Stomach (tissue), 8 donors: ENCODE measurements at regions not wholly inside any gene's neighbourhood (a gene's known extent, or its start where the extent isn't known, plus 50 kb on each side); places are given as distances from the start of the nearest gene placed in this dataset.

Source experiments
- DNase-seq, 2 donors: peaks; one replicate each; pipeline versions ENCODE4 v3.0.0 to v3.0.0-alpha.2; 2013 to 2019
- H3K27ac ChIP-seq, 5 donors: fragments of 200-600 bp in 4 of 5; sonication (generic) in 4 of 5; one replicate each; pipeline ENCODE4 v1.5.1; 2013 to 2019; ENCODE audit warnings: mild to moderate bottlenecking in 1 of 5, moderate library complexity in 1 of 5
- H3K27me3 ChIP-seq, 3 donors: fragments of 200-600 bp; sonication (generic); one replicate each; pipeline ENCODE4 v1.5.1; 2017 to 2019; ENCODE audit warnings: mixed run types in 1 of 3
- H3K36me3 ChIP-seq, 4 donors: fragments of 200-600 bp; sonication (generic); 1 replicate in 3 of 4; 2 replicates in 1 of 4; pipeline ENCODE4 v1.5.1; 2016 to 2019
- H3K4me1 ChIP-seq, 4 donors: fragments of 200-600 bp; sonication (generic); one replicate each; pipeline ENCODE4 v1.5.1; 2016 to 2019
- H3K4me3 ChIP-seq, 4 donors: fragments of 200-600 bp; sonication (generic) in 3 of 4; one replicate each; pipeline ENCODE4 v1.5.1; 2016 to 2019; ENCODE audit warnings: mild to moderate bottlenecking in 1 of 4
- H3K9me3 ChIP-seq, 4 donors: fragments of 200-600 bp; sonication (generic); one replicate each; pipeline ENCODE4 v1.5.1; 2016 to 2019
- EP300 ChIP-seq: sonication (generic); formaldehyde crosslinking; IDR thresholded peaks from one replicate; pipeline ENCODE4 v1.6.1; 2017; ENCODE audit warnings: antibody characterized with exemption
- POLR2A ChIP-seq, 4 donors: fragments of 450-650 bp; IDR thresholded peaks; one replicate each; pipeline ENCODE4 v1.6.1; 2016; ENCODE audit warnings: antibody characterized with exemption in 4 of 4, control low read depth in 2 of 4, mild to moderate bottlenecking in 1 of 4, moderate library complexity in 1 of 4
- POLR2AphosphoS5 ChIP-seq, 3 donors: sonication (generic); formaldehyde crosslinking; IDR thresholded peaks; one replicate each; pipeline ENCODE4 v1.6.1; 2016; ENCODE audit warnings: antibody characterized with exemption in 3 of 3
- WGBS, 5 donors: extraction: QIAGEN DNeasy Blood & Tissue Kit in 3 of 5; methylation state at CpG; one replicate each; pipeline versions ENCODE4 v1.1.5 to v1.1.7; 2013 to 2018; 5-methylcytosine and 5-hydroxymethylcytosine counted together
- intact Hi-C: fragments of 100-400 bp; cut with DNase I; formaldehyde crosslinking; loops from one replicate; pipeline ENCODE4 v1.15.1; 2023; ENCODE audit warnings: low total_unique reads
- TF ChIP-seq, protein P1 (sequence below), 7 experiments: fragments of 450-650 bp in 4 of 7; fragments of 200-600 bp in 3 of 7; sonication (generic) in 3 of 7; IDR thresholded peaks; one replicate each; pipeline ENCODE4 v1.5.1; 2016 to 2019; ENCODE audit warnings: antibody characterized with exemption in 7 of 7, control low read depth in 2 of 7, mild to moderate bottlenecking in 1 of 7
- donor health status: healthy with polysubstance abuse.
- donor health status: Bipolar disorder and iron deficiency.
- donor health status: healthy.

DNA sequence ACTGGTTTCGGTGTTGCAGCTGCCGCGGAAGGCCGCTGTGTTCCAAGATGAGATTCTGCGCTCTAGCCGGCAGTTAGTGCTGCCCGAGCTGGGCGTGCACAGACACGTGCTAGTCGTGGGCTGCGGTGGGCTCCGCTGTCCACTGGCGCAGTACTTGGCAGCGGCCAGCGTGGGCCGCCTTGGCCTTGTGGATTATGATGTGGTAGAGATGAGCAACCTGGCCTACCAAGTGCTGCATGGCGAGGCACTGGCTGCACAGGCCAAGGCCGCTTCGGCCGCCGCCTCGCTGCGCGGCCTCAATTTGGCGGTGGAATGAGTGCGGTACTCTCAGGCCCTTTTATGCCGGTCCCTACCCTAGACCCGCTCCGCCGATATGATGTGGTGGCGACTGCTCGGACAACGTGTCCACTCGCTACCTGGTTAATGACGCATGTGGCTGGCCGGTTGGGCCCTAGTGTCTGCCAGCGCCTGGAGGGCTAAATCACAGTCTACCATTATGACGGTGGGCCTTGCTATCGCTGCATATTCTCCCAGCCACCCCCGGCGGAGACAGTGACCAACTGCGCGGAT, 102.2 kb downstream of the SNAPC1 start:
- no peak overlapping the region for H3K4me3 ChIP-seq
- no peaks in the 10 kb centered on the region for H3K9me3 ChIP-seq
- no peaks in the 10 kb centered on the region for H3K27me3 ChIP-seq
- WGBS, 5 donors: 89 to 95% (median 91%) methylated on average over 34 to 43 of the region's 43 CpGs
- no peaks in the 10 kb centered on the region for H3K4me1 ChIP-seq
- intact Hi-C loops: no loop called here
- no peak overlapping the region for H3K27ac ChIP-seq
- TF ChIP-seq EP300 (no peak), POLR2A (IDR thresholded peaks at IDR 0.05) (no peak), POLR2AphosphoS5 (IDR thresholded peaks at IDR 0.05) (no peak)
- DNase-seq: no peak
- no peaks in the 10 kb centered on the region for H3K36me3 ChIP-seq

DNA sequence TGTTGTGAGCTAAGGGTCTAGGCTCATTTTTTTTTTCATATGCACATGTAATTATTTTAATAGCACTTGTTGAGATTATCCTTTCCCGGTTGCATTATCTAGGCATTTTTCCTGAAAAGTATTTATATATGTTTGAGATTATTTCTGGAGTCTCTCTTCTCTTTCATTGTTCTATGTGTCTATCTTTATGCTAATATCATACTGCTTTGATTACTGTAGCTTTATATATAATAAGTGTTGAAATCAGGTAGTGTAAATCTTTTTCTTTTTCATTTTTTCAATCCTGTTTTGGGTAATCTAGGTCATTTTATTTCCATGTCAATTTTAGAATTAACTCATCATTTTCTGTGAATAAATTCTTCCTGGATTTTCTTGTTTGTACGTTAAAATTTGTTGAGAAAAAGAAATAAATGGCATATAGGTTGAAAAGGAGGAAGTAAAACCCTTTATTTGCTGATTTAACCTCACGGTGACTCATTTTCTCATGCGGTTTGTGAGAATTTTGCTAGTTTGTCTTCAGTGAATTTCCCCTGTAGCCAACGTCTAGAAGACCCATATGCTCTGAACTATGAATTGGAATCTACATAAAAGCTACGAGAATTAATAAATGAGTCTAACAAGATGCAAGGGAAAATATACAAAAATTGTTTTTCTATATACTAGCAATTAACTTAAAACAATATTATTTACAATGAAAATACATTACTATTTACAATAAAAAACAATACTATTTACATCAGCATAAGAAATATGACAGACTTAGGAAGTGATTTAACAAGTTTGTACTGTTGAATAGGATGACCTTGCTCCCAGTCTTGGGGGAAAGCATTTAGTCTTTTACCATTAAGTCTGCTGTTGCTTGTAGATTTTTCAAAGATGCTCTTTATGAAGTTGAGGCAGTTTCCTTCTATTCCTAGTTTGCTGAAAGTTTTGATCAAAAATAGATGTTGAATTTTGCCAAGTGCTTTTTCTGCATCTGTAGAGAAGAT, 105.0 kb downstream of the SNAPC1 start:
- TF ChIP-seq, protein P1, sequence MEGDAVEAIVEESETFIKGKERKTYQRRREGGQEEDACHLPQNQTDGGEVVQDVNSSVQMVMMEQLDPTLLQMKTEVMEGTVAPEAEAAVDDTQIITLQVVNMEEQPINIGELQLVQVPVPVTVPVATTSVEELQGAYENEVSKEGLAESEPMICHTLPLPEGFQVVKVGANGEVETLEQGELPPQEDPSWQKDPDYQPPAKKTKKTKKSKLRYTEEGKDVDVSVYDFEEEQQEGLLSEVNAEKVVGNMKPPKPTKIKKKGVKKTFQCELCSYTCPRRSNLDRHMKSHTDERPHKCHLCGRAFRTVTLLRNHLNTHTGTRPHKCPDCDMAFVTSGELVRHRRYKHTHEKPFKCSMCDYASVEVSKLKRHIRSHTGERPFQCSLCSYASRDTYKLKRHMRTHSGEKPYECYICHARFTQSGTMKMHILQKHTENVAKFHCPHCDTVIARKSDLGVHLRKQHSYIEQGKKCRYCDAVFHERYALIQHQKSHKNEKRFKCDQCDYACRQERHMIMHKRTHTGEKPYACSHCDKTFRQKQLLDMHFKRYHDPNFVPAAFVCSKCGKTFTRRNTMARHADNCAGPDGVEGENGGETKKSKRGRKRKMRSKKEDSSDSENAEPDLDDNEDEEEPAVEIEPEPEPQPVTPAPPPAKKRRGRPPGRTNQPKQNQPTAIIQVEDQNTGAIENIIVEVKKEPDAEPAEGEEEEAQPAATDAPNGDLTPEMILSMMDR (IDR thresholded peaks at IDR 0.05): no peak
- TF ChIP-seq POLR2A (IDR thresholded peaks at IDR 0.05): no peak
- no peak for TF ChIP-seq EP300
- no peak for TF ChIP-seq POLR2AphosphoS5 (IDR thresholded peaks at IDR 0.05)
- DNase-seq: no peak
- WGBS, 5 donors: 58 to 65% (median 60%) methylated on average over 6 of the region's 6 CpGs
- H3K36me3 ChIP-seq: no peaks in the 10 kb centered on the region
- no peaks in the 10 kb centered on the region for H3K27me3 ChIP-seq
- H3K4me1 ChIP-seq: no peaks in the 10 kb centered on the region
- H3K9me3 ChIP-seq: peaks cover 0 to 12% (median 2%) of the 10 kb centered on the region in 4 donors
- H3K27ac ChIP-seq: no peak overlapping the region
- no peak overlapping the region for H3K4me3 ChIP-seq
- intact Hi-C loops: no loop called here

DNA sequence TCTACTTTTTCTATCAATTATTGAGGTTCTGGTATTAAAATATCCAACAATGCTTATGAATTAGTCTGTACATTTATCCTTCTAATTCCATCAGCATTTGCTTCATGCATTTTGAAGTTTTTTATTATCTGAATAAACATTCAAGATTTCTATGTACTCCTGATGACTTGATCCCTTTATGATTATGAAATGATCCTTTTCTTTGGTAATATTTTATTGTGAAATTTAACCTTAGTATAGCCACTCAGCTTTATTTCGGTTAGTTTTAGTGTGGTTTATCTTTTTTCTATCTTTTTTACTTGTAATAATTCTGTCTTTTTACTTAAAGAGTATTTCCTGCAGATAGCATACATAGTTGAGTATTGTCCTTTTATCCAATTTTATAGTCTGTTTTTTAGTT, 106.6 kb downstream of the SNAPC1 start:
- no peaks in the 10 kb centered on the region for H3K27me3 ChIP-seq
- intact Hi-C loops: no loop called here
- no peak for TF ChIP-seq EP300
- TF ChIP-seq, protein P1 (IDR thresholded peaks at IDR 0.05): no peak
- TF ChIP-seq POLR2A (IDR thresholded peaks at IDR 0.05): no peak
- TF ChIP-seq POLR2AphosphoS5 (IDR thresholded peaks at IDR 0.05): no peak
- H3K36me3 ChIP-seq: no peaks in the 10 kb centered on the region
- 79 to 95% (median 84%) methylated on average over 1 of the region's 1 CpG for WGBS, 5 donors
- DNase-seq: no peak
- no peaks in the 10 kb centered on the region for H3K4me1 ChIP-seq
- H3K4me3 ChIP-seq: no peak overlapping the region
- peaks cover 0 to 12% (median 2%) of the 10 kb centered on the region in 4 donors for H3K9me3 ChIP-seq
- no peak overlapping the region for H3K27ac ChIP-seq

- Histone ChIP-seq H3K4me3 (no peak overlapping the region), H3K27me3 (no peaks in the 10 kb centered on the region), H3K9me3 (peaks cover 0 to 12% (median 2%) of the 10 kb centered on the region in 4 donors), H3K4me1 (no peaks in the 10 kb centered on the region), H3K36me3 (no peaks in the 10 kb centered on the region), H3K27ac (no peak overlapping the region)
- TF ChIP-seq POLR2AphosphoS5 (IDR thresholded peaks at IDR 0.05) (no peak), EP300 (no peak), POLR2A (IDR thresholded peaks at IDR 0.05) (no peak)
- TF ChIP-seq, protein P1 (IDR thresholded peaks at IDR 0.05): no peak
- 77 to 88% (median 88%) methylated on average over 1 of the region's 1 CpG for WGBS, 5 donors
- intact Hi-C loops: no loop called here
- DNase-seq: no peak
These were observed 107.9 kb downstream of the SNAPC1 start for GRCh38 chr14:61870163-61870562.
